NCI-H1417 (cell line): ENCODE measurements at regions not wholly inside any gene's neighbourhood (a gene's known extent, or its start where the extent isn't known, plus 50 kb on each side); places are given as distances from the start of the nearest gene placed in this dataset.
A peak's percentile ranks its signal among the peaks of the same experiment; 100 is the strongest.

Experiments
- DNase-seq, 3 experiments: peaks; one replicate each; lab custom pipeline; 2025; lab: John Stamatoyannopoulos, UW

GRCh38 chr5:169448826-169449225 is 134.7 kb upstream of the SPDL1 start:
- no peak for DNase-seq

GRCh38 chr5:169445191-169445590 is 138.4 kb upstream of the SPDL1 start:
- no peak for DNase-seq

- DNase-seq: no peak
Observed at GRCh38 chr5:169442913-169443784, 140.4 kb upstream of the SPDL1 start.

GRCh38 chr5:169442403-169442874 is 141.1 kb upstream of the SPDL1 start:
- DNase-seq: no peak

- no peak for DNase-seq
Observed at GRCh38 chr5:169440107-169440705, 139.3 kb upstream of the SLIT3 start.

DNA sequence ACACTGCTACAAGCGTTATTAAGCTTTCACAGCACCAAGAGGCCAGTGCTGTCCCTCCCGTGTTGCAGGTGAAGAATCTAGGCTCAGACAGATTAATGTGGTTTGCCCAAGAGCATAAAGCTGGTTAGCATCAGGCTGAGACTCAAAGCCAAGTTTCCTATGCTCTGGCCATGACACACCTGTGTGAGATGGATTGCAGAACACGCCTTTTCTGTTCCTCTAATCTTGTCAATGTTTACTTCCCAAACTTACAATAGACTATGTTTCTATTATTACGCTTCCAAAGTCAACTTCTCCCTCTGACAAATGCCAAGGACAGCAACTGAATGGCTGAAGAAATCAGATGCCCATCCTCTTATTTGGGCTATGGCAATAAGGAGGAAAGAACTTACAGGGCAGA is 138.4 kb upstream of the SLIT3 start:
- no peak for DNase-seq

DNA sequence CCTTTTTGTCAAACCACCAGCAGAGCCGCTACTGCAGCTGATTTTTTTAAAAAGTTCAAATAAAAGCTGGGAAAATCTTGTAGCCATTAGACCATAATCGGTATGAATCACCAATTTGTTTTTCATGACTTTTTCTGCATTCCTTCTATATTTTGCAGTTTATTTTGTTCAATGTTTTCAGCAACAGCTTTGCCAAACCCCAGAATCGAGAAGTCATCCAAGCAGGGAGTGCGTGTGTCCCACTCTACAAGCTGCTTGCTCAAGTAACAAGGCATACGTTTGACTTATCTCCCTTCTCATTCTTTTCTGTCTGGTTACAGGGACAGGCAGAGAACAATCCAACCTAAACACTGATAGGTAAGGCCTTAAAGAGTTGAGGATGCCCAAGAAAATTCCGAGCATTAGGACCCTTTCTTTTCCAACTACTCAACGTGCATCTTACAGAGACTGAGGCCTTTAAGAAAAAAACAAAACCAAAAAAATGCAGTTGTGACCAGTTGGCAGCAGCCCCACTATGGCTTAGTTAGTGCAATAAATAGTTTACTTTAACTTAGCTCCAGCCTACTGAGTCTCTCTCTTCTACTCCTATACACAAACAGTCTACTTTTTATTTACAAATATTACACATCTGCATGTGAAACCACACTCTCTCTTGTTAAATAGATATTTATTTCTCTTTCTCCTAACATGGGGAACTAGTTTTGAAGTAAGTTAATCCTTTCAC is 134.7 kb upstream of the SLIT3 start:
- DNase-seq: no peak

GRCh38 chr5:169433221-169433651 is 132.3 kb upstream of the SLIT3 start:
- DNase-seq: no peak

DNA sequence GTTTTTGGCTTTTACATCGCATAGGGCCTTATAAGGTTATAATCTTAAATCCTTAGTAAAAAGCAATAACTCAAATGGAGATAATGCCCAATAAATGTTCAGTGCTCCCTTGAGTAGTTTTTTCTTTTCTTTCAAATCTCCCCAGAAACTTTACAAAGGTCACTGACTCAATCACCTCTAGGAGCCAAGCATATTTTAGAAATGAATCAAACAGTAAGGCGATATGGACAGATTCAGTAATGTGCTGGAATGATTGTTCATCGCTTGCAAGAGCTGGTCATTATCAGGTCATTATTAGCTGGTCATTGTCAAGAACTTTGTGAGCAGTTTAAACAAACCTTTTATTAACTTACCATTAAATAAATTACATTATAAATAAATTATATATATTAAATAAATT is 130.4 kb upstream of the SLIT3 start:
- DNase-seq: no peak

DNA sequence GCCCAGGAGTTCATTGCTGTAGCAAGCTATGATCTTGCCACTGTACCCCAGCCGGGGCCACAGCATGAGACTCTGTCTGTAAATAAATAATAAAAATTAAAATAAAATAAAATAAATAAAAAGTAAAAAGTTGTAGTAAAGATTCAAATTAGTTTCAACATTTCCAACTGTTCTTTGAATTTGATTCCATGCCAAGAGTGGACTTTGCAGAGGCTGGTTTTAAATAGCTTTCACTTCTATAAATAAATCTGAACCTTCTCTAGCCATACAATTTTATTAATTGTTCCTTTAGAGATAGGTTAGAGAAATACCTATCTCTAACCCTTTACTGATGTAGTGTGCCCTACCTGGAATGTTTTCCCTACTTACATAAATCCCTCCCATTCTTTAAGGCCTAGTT is 129.7 kb upstream of the SLIT3 start:
- no peak for DNase-seq

DNA sequence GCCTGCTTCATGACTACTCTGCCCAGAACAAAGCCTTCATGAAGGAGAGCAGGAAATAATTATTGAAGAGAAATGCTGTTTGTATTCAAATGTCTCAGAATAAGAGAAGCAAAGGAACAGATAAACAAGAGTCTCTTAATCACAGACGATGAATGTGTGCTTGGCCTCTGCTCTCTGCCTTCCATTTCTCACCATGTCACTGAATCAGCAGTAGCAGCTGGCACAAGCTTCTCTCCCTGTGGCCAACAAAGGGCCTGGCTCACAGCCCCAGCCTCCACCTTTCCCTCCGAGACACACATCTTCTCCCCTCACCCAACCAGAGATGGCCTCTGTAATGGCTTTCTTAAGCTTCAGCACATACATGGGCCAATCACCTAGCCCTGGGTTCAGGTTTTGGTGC is 128.1 kb upstream of the SLIT3 start:
- no peak for DNase-seq

DNA sequence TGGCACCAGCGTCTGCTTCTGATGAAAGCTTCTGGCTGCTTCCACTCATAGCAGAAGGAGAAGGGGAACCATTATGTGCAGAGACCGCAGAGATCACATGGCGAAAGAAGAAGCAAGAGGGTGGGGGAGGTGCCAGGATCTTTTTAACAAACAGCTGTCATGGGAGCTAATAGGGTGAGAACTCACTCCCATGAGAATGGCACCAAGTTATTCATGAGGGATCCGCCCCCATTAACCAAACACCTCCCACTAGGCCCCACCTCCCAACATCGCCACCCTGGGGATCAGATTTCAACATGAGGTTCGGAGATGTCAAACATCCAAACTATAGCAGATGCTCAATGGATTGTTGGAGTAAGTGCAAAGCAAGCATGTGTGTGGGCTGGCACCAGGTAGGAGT is 125.8 kb upstream of the SLIT3 start:
- DNase-seq: peak in 1 of 3 experiments; percentile 78

DNA sequence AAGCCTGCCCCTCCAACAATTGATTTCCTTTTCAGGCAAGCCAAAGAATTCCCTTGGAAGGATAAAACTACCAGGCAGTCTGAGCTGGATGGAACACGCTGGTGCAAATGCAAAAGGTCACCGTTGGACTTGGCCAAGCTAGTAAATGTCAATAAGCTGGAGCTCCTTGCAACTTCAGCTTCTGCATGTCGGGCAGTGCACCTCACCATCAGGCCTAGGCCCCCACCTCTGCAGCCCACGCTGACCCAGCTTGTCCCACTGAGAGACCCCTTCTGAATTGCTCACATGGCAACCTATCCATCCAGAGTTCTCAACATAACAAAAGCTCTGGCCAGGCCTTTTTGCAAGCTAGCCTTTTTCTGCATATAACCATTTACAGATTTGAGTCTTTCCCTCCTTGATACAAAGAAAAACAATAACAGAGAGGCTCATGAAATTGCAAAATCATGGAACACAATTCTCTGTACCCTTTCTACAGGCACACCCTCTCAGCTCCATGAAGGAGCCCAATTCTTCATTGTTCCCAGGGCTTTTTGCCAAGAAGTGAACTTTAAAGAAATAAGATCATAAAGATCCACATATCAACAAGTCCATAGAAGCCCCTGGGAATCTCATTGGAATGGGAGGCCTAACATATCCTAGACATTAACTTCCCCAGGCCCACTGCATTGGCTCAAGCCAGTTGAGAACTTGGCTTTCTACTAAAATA is 123.9 kb upstream of the SLIT3 start:
- DNase-seq: no peak

- DNase-seq: no peak
Observed at GRCh38 chr5:169424279-169424655, 123.3 kb upstream of the SLIT3 start.

GRCh38 chr5:169423580-169424278 is 122.8 kb upstream of the SLIT3 start:
- DNase-seq: no peak

DNA sequence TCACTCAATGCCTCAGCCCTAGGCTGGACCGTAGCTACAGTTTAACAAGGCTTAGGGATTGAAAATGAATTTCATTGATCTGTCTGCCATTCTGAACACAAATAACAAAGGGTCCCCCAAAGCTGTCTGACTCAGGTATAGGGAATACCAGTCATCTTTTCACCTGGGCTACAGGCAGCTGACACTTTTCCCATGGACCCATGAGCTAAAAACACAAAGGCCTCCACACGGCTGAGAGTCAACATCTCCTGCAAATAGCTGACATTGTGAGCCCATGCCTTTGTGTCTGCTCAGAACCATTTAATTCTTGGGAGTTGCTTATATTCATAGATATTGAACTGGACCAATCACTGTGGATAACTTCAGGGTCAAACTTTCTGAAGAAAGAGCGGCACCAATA is 121.1 kb upstream of the SLIT3 start:
- DNase-seq: no peak

- no peak for DNase-seq
Observed at GRCh38 chr5:169421677-169422076, 120.7 kb upstream of the SLIT3 start.

GRCh38 chr5:169417676-169418075 is 116.7 kb upstream of the SLIT3 start:
- no peak for DNase-seq

- peak in 1 of 3 experiments; percentile 66 for DNase-seq
Observed at GRCh38 chr5:169416583-169417196, 115.8 kb upstream of the SLIT3 start.

- DNase-seq: no peak
Observed at GRCh38 chr5:169415948-169416347, 115.0 kb upstream of the SLIT3 start.

- no peak for DNase-seq
Observed at GRCh38 chr5:169415371-169415770, 114.4 kb upstream of the SLIT3 start.
